ENCODE measurements at regions not wholly inside any gene's neighbourhood (a gene's known extent, or its start where the extent isn't known, plus 50 kb on each side); places are given as distances from the start of the nearest gene placed in this dataset.
"Not testable (repeated sequence)": the region's sequence is repeated elsewhere in the genome, so short reads cannot be mapped to it uniquely, and the experiment has no call there.

- Histone ChIP-seq H3K27ac (no peak overlapping the region), H3K36me3 (no peaks in the 10 kb centered on the region), H3K4me1 (no peaks in the 10 kb centered on the region), H3K27me3 (no peaks in the 10 kb centered on the region), H3K4me3 (replicated peaks in 1 of 3) (no peak overlapping the region), H3K9me3 (no peaks in the 10 kb centered on the region)
- no peak for DNase-seq
- TF ChIP-seq CTCF (IDR thresholded peaks at IDR 0.05) (no peak), POLR2A (IDR thresholded peaks at IDR 0.05) (no peak)
- intact Hi-C loops (cut with DNase I), result no loop called here
- WGBS, 2 donors, result 83 to 86% methylated on average over 2 of the region's 2 CpGs
Observed at GRCh38 chrX:30008031-30008430, 207.3 kb upstream of the MAGEB2 start.

GRCh38 chrX:30010471-30010870 is 204.9 kb upstream of the MAGEB2 start:
- intact Hi-C loops (cut with DNase I), result no loop called here
- no peak overlapping the region for H3K4me3 ChIP-seq (replicated peaks in 1 of 3)
- H3K4me1 ChIP-seq, result no peaks in the 10 kb centered on the region
- no peaks in the 10 kb centered on the region for H3K9me3 ChIP-seq
- no peak for TF ChIP-seq CTCF (IDR thresholded peaks at IDR 0.05)
- TF ChIP-seq POLR2A (IDR thresholded peaks at IDR 0.05), result no peak
- H3K36me3 ChIP-seq, result no peaks in the 10 kb centered on the region
- no peak overlapping the region for H3K27ac ChIP-seq
- no peaks in the 10 kb centered on the region for H3K27me3 ChIP-seq
- WGBS, 2 donors, result 82 to 100% methylated on average over 1 to 3 of the region's 3 CpGs
- DNase-seq, result no peak

GRCh38 chrX:30015440-30015839 is 199.9 kb upstream of the MAGEB2 start:
- Histone ChIP-seq H3K27ac (no peak overlapping the region), H3K36me3 (no peaks in the 10 kb centered on the region), H3K27me3 (no peaks in the 10 kb centered on the region), H3K4me3 (replicated peaks in 1 of 3) (no peak overlapping the region), H3K4me1 (no peaks in the 10 kb centered on the region), H3K9me3 (no peaks in the 10 kb centered on the region)
- TF ChIP-seq CTCF (IDR thresholded peaks at IDR 0.05) (no peak), POLR2A (IDR thresholded peaks at IDR 0.05) (no peak)
- intact Hi-C loops (cut with DNase I), result no loop called here
- 83 to 84% methylated on average over 3 of the region's 3 CpGs for WGBS, 2 donors
- no peak for DNase-seq

GRCh38 chrX:30027636-30028035 is 187.7 kb upstream of the MAGEB2 start:
- 38 to 44% methylated on average over 2 of the region's 2 CpGs for WGBS, 2 donors
- no peak for DNase-seq
- no peaks in the 10 kb centered on the region for H3K27me3 ChIP-seq

GRCh38 chrX:30036406-30036805 is 179.0 kb upstream of the MAGEB2 start:
- WGBS, 2 donors, result 83 to 93% methylated on average over 4 of the region's 4 CpGs
- intact Hi-C loops (cut with DNase I); DNase-seq; H3K4me3 ChIP-seq (replicated peaks in 1 of 3); H3K27me3 ChIP-seq; H3K36me3 ChIP-seq; H3K27ac ChIP-seq; H3K9me3 ChIP-seq; H3K4me1 ChIP-seq: not testable (repeated sequence)

More at GRCh38 chrX:30027636-30028035, 187.7 kb upstream of the MAGEB2 start:
- H3K4me3 ChIP-seq (replicated peaks in 1 of 3), result no peak overlapping the region
- H3K9me3 ChIP-seq, result no peaks in the 10 kb centered on the region
- H3K36me3 ChIP-seq, result no peaks in the 10 kb centered on the region
- no peak overlapping the region for H3K27ac ChIP-seq
- intact Hi-C loops (cut with DNase I), result no loop called here
- H3K4me1 ChIP-seq, result no peaks in the 10 kb centered on the region
- TF ChIP-seq POLR2A (IDR thresholded peaks at IDR 0.05) (no peak), CTCF (IDR thresholded peaks at IDR 0.05) (no peak)

- no peak for TF ChIP-seq POLR2A (IDR thresholded peaks at IDR 0.05)
- no peak for TF ChIP-seq CTCF (IDR thresholded peaks at IDR 0.05)
- intact Hi-C loops (cut with DNase I), result no loop called here
Observed at GRCh38 chrX:30039768-30040167, 175.6 kb upstream of the MAGEB2 start.

More at GRCh38 chrX:30039768-30040167, 175.6 kb upstream of the MAGEB2 start:
- H3K27me3 ChIP-seq, result no peaks in the 10 kb centered on the region
- DNase-seq, result no peak
- H3K36me3 ChIP-seq, result no peaks in the 10 kb centered on the region
- 89 to 90% methylated on average over 2 of the region's 2 CpGs for WGBS, 2 donors
- H3K9me3 ChIP-seq, result no peaks in the 10 kb centered on the region
- no peaks in the 10 kb centered on the region for H3K4me1 ChIP-seq
- no peak overlapping the region for H3K4me3 ChIP-seq (replicated peaks in 1 of 3)
- H3K27ac ChIP-seq, result no peak overlapping the region

Data from thyroid gland (tissue), 4 donors.